OCI-LY1 (cell line): ENCODE measurements at regions not wholly inside any gene's neighbourhood (a gene's known extent, or its start where the extent isn't known, plus 50 kb on each side); places are given as distances from the start of the nearest gene placed in this dataset.

ENCODE experiments used
- H2AFZ ChIP-seq: fragments of 200-600 bp; sonication (generic), shearing (Covaris generic); 2 replicates; pipeline ENCODE4 v1.6.0; 2014; ENCODE audit warnings: antibody characterized with exemption, mild to moderate bottlenecking, low read length
- H3F3A ChIP-seq: fragments of 200-600 bp; sonication (generic), shearing (Covaris generic); 2 replicates; pipeline ENCODE4 v1.6.0; 2014; ENCODE audit warnings: mild to moderate bottlenecking, antibody characterized with exemption, low read length, moderate library complexity; ENCODE audit not compliant: insufficient read depth
- H3K27ac ChIP-seq: fragments of 200-600 bp; sonication (generic); 2 replicates; pipeline ENCODE4 v1.5.1; 2014; ENCODE audit warnings: low read length, mixed run types, mild to moderate bottlenecking, low read depth; ENCODE audit not compliant: poor library complexity, severe bottlenecking
- H3K27me3 ChIP-seq: fragments of 200-600 bp; sonication (generic); 2 replicates; pipeline ENCODE4 v1.6.0; 2014; ENCODE audit warnings: antibody characterized with exemption, mild to moderate bottlenecking, low read length, moderate library complexity; ENCODE audit not compliant: insufficient read depth
- H3K36me3 ChIP-seq: fragments of 200-600 bp; sonication (generic); 2 replicates; pipeline ENCODE4 v1.6.1; 2014; ENCODE audit warnings: mild to moderate bottlenecking, antibody characterized with exemption, low read length, moderate library complexity, mixed read lengths; ENCODE audit not compliant: insufficient read depth
- H3K4me1 ChIP-seq: fragments of 200-600 bp; sonication (generic); 2 replicates; pipeline ENCODE4 v1.5.1; 2014; ENCODE audit warnings: mild to moderate bottlenecking, low read length, moderate library complexity; ENCODE audit not compliant: insufficient read depth, severe bottlenecking
- H3K4me2 ChIP-seq: fragments of 200-600 bp; sonication (generic), shearing (Covaris generic); 2 replicates; pipeline ENCODE4 v1.6.1; 2014; ENCODE audit warnings: low read length
- H3K4me3 ChIP-seq: fragments of 200-600 bp; sonication (generic); 2 replicates; pipeline ENCODE4 v1.5.1; 2014; ENCODE audit warnings: low read length, low read depth, mild to moderate bottlenecking, mixed read lengths; ENCODE audit not compliant: poor library complexity, severe bottlenecking
- H3K79me2 ChIP-seq: fragments of 200-600 bp; shearing (Covaris generic); 2 replicates; pipeline ENCODE4 v1.6.1; 2016; ENCODE audit warnings: mixed run types, low read length, mixed read lengths; ENCODE audit not compliant: insufficient read depth
- H3K9ac ChIP-seq: fragments of 200-600 bp; sonication (generic), shearing (Covaris generic); 2 replicates; pipeline ENCODE4 v1.6.1; 2014; ENCODE audit warnings: mild to moderate bottlenecking, low read length, mixed read lengths
- H3K9me2 ChIP-seq: fragments of 200-600 bp; sonication (generic), shearing (Covaris generic); 2 replicates; pipeline ENCODE4 v1.6.1; 2014; ENCODE audit warnings: low read depth, mild to moderate bottlenecking, low read length, mixed read lengths
- H3K9me3 ChIP-seq: fragments of 200-600 bp; shearing (Covaris generic); 2 replicates; pipeline ENCODE4 v1.6.1; 2014; ENCODE audit warnings: low read length, mixed read lengths
- H4K20me1 ChIP-seq: fragments of 200-600 bp; sonication (generic), shearing (Covaris generic); 2 replicates; pipeline ENCODE4 v1.6.0; 2016; ENCODE audit warnings: mild to moderate bottlenecking, low read length; ENCODE audit not compliant: insufficient read depth
- CTCF ChIP-seq: fragments of 200-600 bp; sonication (generic), shearing (Covaris generic); IDR thresholded peaks from 2 replicates; pipeline ENCODE4 v1.5.1; 2017; ENCODE audit warnings: mild to moderate bottlenecking, antibody characterized with exemption, low read length, moderate library complexity, mixed read lengths
- EZH2 ChIP-seq: fragments of 200-600 bp; sonication (generic), shearing (Covaris generic); IDR thresholded peaks from 2 replicates; pipeline ENCODE4 v1.8.0; 2017; ENCODE audit warnings: borderline replicate concordance, mixed run types, mild to moderate bottlenecking, antibody characterized with exemption, low read length, moderate library complexity, mixed read lengths

GRCh38 chr6:110039364-110039980 is 61.4 kb downstream of the GPR6 start:
- Histone ChIP-seq H4K20me1 (no peaks in the 10 kb centered on the region), H3K27ac (peak overlapping the region; percentile 18), H3K27me3 (no peaks in the 10 kb centered on the region), H3K4me2 (peak overlapping the region; percentile 68), H3K9me3 (no peaks in the 10 kb centered on the region), H3K9me2 (no peaks in the 10 kb centered on the region), H3K9ac (peak overlapping the region; percentile 46), H3F3A (no peaks in the 10 kb centered on the region), H3K79me2 (no peaks in the 10 kb centered on the region), H3K4me3 (peak overlapping the region; percentile 54), H2AFZ (peak overlapping the region; percentile 79), H3K4me1 (peaks cover 15% of the 10 kb centered on the region), H3K36me3 (no peaks in the 10 kb centered on the region)
- TF ChIP-seq EZH2, result no peak
- peak; percentile 94 for TF ChIP-seq CTCF

- no peaks in the 10 kb centered on the region for H3F3A ChIP-seq
- H3K27me3 ChIP-seq, result no peaks in the 10 kb centered on the region
- peak overlapping the region; percentile 54 for H3K4me3 ChIP-seq
- H4K20me1 ChIP-seq, result no peaks in the 10 kb centered on the region
- peak overlapping the region; percentile 46 for H3K9ac ChIP-seq
- no peaks in the 10 kb centered on the region for H3K9me3 ChIP-seq
- H2AFZ ChIP-seq, result peak overlapping the region; percentile 79
- peak overlapping the region; percentile 18 for H3K27ac ChIP-seq
- peak overlapping the region; percentile 68 for H3K4me2 ChIP-seq
- peaks cover 15% of the 10 kb centered on the region for H3K4me1 ChIP-seq
- no peaks in the 10 kb centered on the region for H3K36me3 ChIP-seq
- H3K9me2 ChIP-seq, result no peaks in the 10 kb centered on the region
- H3K79me2 ChIP-seq, result no peaks in the 10 kb centered on the region
- TF ChIP-seq CTCF, result peak; percentile 68
- no peak for TF ChIP-seq EZH2
Measured at GRCh38 chr6:110039981-110040383, 61.9 kb downstream of the GPR6 start.

- H3K27me3 ChIP-seq, result no peaks in the 10 kb centered on the region
- H3K36me3 ChIP-seq, result no peaks in the 10 kb centered on the region
- no peak overlapping the region for H2AFZ ChIP-seq
- no peak overlapping the region for H3K9ac ChIP-seq
- H3K4me1 ChIP-seq, result peaks cover 15% of the 10 kb centered on the region
- no peak overlapping the region for H3K4me3 ChIP-seq
- H3K9me2 ChIP-seq, result no peaks in the 10 kb centered on the region
- H3K27ac ChIP-seq, result no peak overlapping the region
- no peaks in the 10 kb centered on the region for H4K20me1 ChIP-seq
- no peaks in the 10 kb centered on the region for H3K79me2 ChIP-seq
- no peak for TF ChIP-seq EZH2
- TF ChIP-seq CTCF, result no peak
- no peak overlapping the region for H3K4me2 ChIP-seq
- no peaks in the 10 kb centered on the region for H3F3A ChIP-seq
- no peaks in the 10 kb centered on the region for H3K9me3 ChIP-seq
Measured at GRCh38 chr6:110040716-110041115, 62.6 kb downstream of the GPR6 start.
